Activated T-helper 1 cell treated with anti-CD3 and anti-CD28 coated beads, Interleukin-12 subunit alpha, Interleukin-12 subunit beta, Interleukin-2, Interleukin-4 antibody, amounts not matched to agents 30 ng/mL and 10 ng/mL and 1 ng/mL, durations not matched to agents 14 hours and 24 hours and 36 hours (primary cell): ENCODE measurements at regions not wholly inside any gene's neighbourhood (a gene's known extent, or its start where the extent isn't known, plus 50 kb on each side); places are given as distances from the start of the nearest gene placed in this dataset.
"Not testable (repeated sequence)": the region's sequence is repeated elsewhere in the genome, so short reads cannot be mapped to it uniquely, and the experiment has no call there.

Source experiments
- DNase-seq: peaks from one replicate; pipeline ENCODE4 v3.0.0; 2021; ENCODE audit warnings: low spot score
- H3K27ac Mint-ChIP-seq: one replicate; pipeline ENCODE4 v1.8.0; 2021; ENCODE audit warnings: mild to moderate bottlenecking, mixed read lengths
- H3K27me3 Mint-ChIP-seq: one replicate; pipeline ENCODE4 v1.8.0; 2022; ENCODE audit warnings: mild to moderate bottlenecking, moderate library complexity, mixed read lengths; ENCODE audit not compliant: insufficient read depth
- H3K36me3 Mint-ChIP-seq: one replicate; pipeline ENCODE4 v1.8.0; 2021; ENCODE audit warnings: low read depth, mixed read lengths
- H3K4me1 Mint-ChIP-seq: one replicate; pipeline ENCODE4 v1.8.0; 2021; ENCODE audit warnings: low read depth, mixed read lengths
- H3K4me3 Mint-ChIP-seq: one replicate; pipeline ENCODE4 v1.8.0; 2021; ENCODE audit warnings: mild to moderate bottlenecking, moderate library complexity, mixed read lengths
- H3K9me3 Mint-ChIP-seq: one replicate; pipeline ENCODE4 v1.8.0; 2021; ENCODE audit warnings: mixed read lengths
- intact Hi-C: fragments of 100-400 bp; cut with micrococcal nuclease; formaldehyde crosslinking; loops from one replicate; pipeline ENCODE4 v1.15.1; 2024

- H3K36me3 Mint-ChIP-seq, H3K9me3 Mint-ChIP-seq, intact Hi-C loops, H3K27me3 Mint-ChIP-seq, H3K27ac Mint-ChIP-seq, H3K4me1 Mint-ChIP-seq, DNase-seq, H3K4me3 Mint-ChIP-seq: not testable (repeated sequence)
Measured at GRCh38 chr15:20069043-20069442, 472.6 kb downstream of the GOLGA6L6 start.

DNA sequence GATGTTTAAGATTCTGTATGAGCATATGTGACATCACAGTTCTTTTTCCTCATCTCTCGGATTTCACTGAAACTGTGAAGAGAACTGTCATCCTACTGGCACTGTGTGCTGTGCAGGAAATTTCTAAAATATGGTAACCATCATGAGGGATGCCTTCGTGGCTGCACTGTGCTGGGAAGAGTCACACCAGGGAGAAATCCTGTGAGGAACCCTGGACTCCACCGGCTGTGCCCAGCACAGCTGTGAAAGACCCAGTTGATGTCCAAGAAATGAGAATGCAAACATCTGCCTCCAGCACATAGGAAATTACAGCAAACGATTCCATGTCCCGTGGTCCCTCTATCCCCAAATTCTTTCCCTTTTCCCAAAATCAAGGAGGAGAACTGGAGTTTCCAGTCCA is 475.4 kb downstream of the GOLGA6L6 start:
- DNase-seq, H3K4me3 Mint-ChIP-seq, H3K27me3 Mint-ChIP-seq, H3K27ac Mint-ChIP-seq, H3K36me3 Mint-ChIP-seq, H3K4me1 Mint-ChIP-seq, intact Hi-C loops, H3K9me3 Mint-ChIP-seq: not testable (repeated sequence)

GRCh38 chr15:20065508-20065907 is 476.1 kb downstream of the GOLGA6L6 start:
- H3K4me3 Mint-ChIP-seq, intact Hi-C loops, H3K27ac Mint-ChIP-seq, H3K36me3 Mint-ChIP-seq, DNase-seq, H3K9me3 Mint-ChIP-seq, H3K4me1 Mint-ChIP-seq, H3K27me3 Mint-ChIP-seq: not testable (repeated sequence)

DNA sequence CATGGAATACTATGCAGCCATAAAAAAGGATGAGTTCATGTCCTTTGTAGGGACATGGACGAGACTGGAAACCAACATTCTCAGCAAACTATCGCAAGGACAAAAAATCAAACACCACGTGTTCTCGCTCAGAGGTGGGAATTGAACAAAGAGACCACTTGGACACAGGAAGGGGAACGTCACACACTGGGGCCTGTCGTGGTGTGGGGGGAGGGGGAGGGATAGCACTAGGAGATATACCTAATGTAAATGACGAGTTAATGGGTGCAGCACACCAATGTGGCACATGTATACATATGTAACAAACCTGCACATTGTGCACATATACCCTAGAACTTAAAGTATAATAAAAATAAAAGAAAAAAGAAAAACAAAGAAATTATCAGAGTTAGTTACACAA is 478.4 kb downstream of the GOLGA6L6 start:
- H3K27ac Mint-ChIP-seq, H3K36me3 Mint-ChIP-seq, DNase-seq, H3K9me3 Mint-ChIP-seq, H3K4me3 Mint-ChIP-seq, H3K4me1 Mint-ChIP-seq, H3K27me3 Mint-ChIP-seq, intact Hi-C loops: not testable (repeated sequence)

GRCh38 chr15:20060838-20061237 is 480.8 kb downstream of the GOLGA6L6 start:
- H3K27ac Mint-ChIP-seq, H3K4me1 Mint-ChIP-seq, DNase-seq, H3K27me3 Mint-ChIP-seq, H3K4me3 Mint-ChIP-seq, H3K36me3 Mint-ChIP-seq, intact Hi-C loops, H3K9me3 Mint-ChIP-seq: not testable (repeated sequence)

DNA sequence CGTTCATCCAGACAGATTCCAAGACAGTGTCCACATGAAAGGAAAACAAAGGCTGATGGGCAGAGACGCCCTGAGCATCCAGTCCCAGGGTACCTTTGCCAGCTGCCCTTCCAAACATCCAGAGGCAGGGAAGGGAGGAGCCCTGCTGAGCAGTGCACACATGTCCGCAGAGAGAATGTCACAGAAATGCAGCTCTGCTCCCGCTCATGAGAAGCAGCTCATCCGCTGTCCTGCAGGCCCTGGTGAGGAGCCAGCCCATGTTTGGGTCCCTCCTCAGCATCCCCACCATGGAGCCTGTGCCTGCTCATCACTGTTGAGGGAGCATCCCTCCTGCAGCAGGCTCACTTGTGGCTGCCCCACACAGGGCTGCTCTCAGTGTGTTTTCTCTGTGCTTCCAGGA is 484.7 kb downstream of the GOLGA6L6 start:
- H3K36me3 Mint-ChIP-seq, H3K4me3 Mint-ChIP-seq, H3K4me1 Mint-ChIP-seq, H3K27ac Mint-ChIP-seq, H3K9me3 Mint-ChIP-seq, intact Hi-C loops, H3K27me3 Mint-ChIP-seq, DNase-seq: not testable (repeated sequence)

DNA sequence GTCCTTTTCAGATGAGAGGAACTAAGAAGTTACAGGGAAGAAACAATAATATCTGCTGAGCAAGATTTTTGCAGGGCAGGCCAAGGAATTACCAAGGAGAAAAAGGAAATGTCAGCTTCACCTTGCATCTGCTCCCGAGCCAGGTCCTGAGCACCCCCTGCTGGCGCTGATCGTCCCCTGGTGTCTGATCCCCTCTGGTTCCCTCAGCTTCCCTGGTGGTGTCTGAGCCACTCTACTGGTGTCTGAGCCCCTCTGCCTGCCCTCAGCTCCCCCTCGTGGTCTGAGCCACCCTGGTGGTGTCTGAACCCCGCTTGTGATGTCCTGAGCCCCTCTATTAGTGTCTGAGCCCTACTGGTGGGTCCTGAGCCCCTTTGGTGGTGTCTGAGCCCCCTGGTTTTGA is 485.7 kb downstream of the GOLGA6L6 start:
- H3K27me3 Mint-ChIP-seq, H3K9me3 Mint-ChIP-seq, H3K4me3 Mint-ChIP-seq, H3K27ac Mint-ChIP-seq, H3K4me1 Mint-ChIP-seq, DNase-seq, H3K36me3 Mint-ChIP-seq, intact Hi-C loops: not testable (repeated sequence)

DNA sequence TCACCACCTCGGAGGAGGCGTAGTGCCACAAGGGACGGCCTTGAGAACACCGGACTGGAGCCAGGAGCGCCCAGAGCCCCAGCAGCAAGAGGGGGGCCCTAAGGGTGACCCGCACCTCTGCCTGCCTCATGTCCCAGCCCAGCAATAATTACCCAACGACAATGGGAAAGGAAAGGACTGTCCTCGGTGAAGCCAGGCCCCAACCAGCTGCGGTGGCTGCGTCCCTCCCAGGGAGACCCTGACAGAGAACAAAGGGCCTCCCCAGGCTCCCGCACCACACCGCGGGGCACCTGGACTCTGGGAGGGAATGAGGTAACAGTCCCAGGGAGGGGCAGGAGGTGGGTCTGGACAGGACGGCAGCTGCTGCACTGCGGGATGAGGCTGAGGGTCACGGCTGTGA is 493.4 kb downstream of the GOLGA6L6 start:
- H3K36me3 Mint-ChIP-seq, H3K27ac Mint-ChIP-seq, H3K4me3 Mint-ChIP-seq, H3K27me3 Mint-ChIP-seq, H3K4me1 Mint-ChIP-seq, intact Hi-C loops, DNase-seq, H3K9me3 Mint-ChIP-seq: not testable (repeated sequence)

DNA sequence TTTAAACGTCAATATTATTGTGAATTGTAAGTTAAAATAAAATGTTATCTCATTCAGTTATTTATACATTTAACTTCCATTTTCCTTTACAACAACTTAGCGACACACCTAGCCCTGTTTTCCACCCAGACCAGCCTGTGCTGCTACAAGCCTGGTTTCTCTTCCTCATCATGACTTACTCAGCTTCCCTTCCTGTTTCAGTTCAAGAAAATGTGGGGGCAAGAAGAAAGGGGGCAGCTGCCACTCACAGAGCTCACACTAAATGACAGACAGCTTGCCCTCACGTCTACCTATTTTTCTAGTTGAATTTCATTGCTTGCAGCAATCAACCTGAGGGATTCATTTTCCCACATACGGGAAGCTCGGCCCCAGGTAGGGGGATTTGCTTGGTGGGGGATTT is 496.4 kb downstream of the GOLGA6L6 start:
- H3K27ac Mint-ChIP-seq, H3K9me3 Mint-ChIP-seq, H3K36me3 Mint-ChIP-seq, H3K4me1 Mint-ChIP-seq, H3K4me3 Mint-ChIP-seq, H3K27me3 Mint-ChIP-seq, DNase-seq, intact Hi-C loops: not testable (repeated sequence)

- H3K9me3 Mint-ChIP-seq, H3K27me3 Mint-ChIP-seq, H3K4me1 Mint-ChIP-seq, DNase-seq, H3K36me3 Mint-ChIP-seq, intact Hi-C loops, H3K4me3 Mint-ChIP-seq, H3K27ac Mint-ChIP-seq: not testable (repeated sequence)
Measured at GRCh38 chr15:20040691-20041090, 500.9 kb downstream of the GOLGA6L6 start.

DNA sequence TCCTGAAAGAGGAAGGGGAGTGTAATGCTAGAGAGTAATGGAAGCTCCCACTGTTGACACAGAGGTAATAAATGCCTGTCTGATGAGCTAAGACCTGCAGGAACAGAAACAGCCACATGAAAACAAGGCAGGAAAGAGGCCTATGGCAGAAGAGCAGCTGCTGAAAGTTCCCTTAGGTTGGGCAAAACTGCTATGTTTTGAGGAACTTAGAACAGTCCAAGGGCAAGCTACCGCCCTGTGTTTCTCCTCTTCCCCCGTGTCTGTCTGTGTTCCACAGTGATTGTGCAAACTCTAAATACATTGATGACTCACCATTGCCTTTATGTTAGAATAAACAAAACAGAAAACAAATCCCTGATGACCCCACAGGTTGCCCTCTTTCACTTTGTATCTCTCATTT is 516.6 kb downstream of the GOLGA6L6 start:
- H3K4me1 Mint-ChIP-seq, H3K36me3 Mint-ChIP-seq, H3K4me3 Mint-ChIP-seq, H3K27ac Mint-ChIP-seq, H3K27me3 Mint-ChIP-seq, H3K9me3 Mint-ChIP-seq, DNase-seq, intact Hi-C loops: not testable (repeated sequence)

GRCh38 chr15:20022349-20022748 is 519.3 kb downstream of the GOLGA6L6 start:
- H3K4me1 Mint-ChIP-seq, H3K36me3 Mint-ChIP-seq, H3K4me3 Mint-ChIP-seq, H3K27me3 Mint-ChIP-seq, DNase-seq, intact Hi-C loops, H3K9me3 Mint-ChIP-seq, H3K27ac Mint-ChIP-seq: not testable (repeated sequence)

DNA sequence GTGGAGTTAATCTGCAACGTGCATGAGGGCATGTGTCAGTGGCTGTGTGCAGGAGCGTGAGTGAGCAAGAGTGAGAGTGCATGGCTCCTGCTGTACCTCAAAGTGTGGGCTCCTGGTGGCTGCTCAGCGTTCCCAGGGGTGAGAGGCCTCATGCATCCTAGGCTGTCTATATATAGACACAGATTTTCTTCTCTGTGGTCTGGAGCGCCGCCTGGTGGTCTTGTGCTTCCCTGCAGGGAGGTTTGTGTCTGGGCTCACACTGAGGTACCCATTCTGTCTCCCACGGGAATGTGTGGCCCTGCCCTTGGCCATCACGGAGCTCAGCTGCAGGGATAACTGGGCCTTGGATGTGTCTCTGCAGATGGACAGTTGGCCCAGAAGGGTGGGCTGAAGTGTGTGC is 520.2 kb downstream of the GOLGA6L6 start:
- intact Hi-C loops, DNase-seq, H3K4me1 Mint-ChIP-seq: not testable (repeated sequence)

DNA sequence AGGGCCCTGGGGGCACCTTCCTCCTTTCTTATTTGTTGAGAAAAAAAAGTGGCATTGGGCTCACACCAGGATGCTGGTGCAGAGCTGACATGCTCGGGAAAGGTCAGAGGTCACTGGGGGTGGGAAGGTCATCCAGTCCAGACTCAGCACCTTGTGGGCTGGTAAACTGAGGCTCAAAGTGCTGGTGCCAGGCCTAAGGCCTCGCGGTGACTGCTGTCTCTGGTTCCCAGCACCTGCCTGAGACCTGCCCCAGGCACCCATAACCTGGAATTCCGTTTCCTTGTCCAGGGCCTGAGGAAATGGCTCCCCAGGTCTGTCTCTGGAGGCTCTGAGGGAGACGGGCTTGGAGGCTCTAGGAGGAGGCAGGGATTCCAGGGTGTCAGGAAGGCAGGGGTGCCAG is 521.0 kb downstream of the GOLGA6L6 start:
- H3K4me3 Mint-ChIP-seq, H3K36me3 Mint-ChIP-seq, H3K9me3 Mint-ChIP-seq, H3K4me1 Mint-ChIP-seq, H3K27me3 Mint-ChIP-seq, DNase-seq, H3K27ac Mint-ChIP-seq, intact Hi-C loops: not testable (repeated sequence)

More for the DNA sequence above, 520.2 kb downstream of the GOLGA6L6 start:
- H3K9me3 Mint-ChIP-seq, H3K27me3 Mint-ChIP-seq, H3K36me3 Mint-ChIP-seq, H3K27ac Mint-ChIP-seq, H3K4me3 Mint-ChIP-seq: not testable (repeated sequence)
